SU-DHL-6 (cell line): ENCODE measurements at regions not wholly inside any gene's neighbourhood (a gene's known extent, or its start where the extent isn't known, plus 50 kb on each side); places are given as distances from the start of the nearest gene placed in this dataset.

Experiments used
- H2AFZ ChIP-seq: fragments of 200-600 bp; sonication (generic); 2 replicates; pipeline ENCODE4 v1.6.1; 2014; ENCODE audit warnings: low read depth, mild to moderate bottlenecking, moderate library complexity, mixed read lengths, antibody characterized with exemption, low read length; ENCODE audit not compliant: severe bottlenecking
- H3F3A ChIP-seq: fragments of 200-600 bp; shearing (Covaris generic); 2 replicates; pipeline ENCODE4 v1.6.0; 2016; ENCODE audit warnings: antibody characterized with exemption, mild to moderate bottlenecking; ENCODE audit not compliant: insufficient read depth
- H3K27ac ChIP-seq: fragments of 200-600 bp; sonication (generic); 2 replicates; pipeline ENCODE4 v1.5.1; 2016; ENCODE audit warnings: low read depth, mild to moderate bottlenecking, low read length, moderate library complexity, mixed read lengths
- H3K27me3 ChIP-seq: fragments of 200-600 bp; sonication (generic), shearing (Covaris generic); 2 replicates; pipeline ENCODE4 v1.6.0; 2014; ENCODE audit warnings: mild to moderate bottlenecking, low read length
- H3K36me3 ChIP-seq: fragments of 200-600 bp; sonication (generic); 2 replicates; pipeline ENCODE4 v1.6.1; 2014; ENCODE audit warnings: mild to moderate bottlenecking, low read length, mixed read lengths
- H3K4me2 ChIP-seq: fragments of 300-600, 200-600 bp; shearing (Covaris generic), sonication (generic); 2 replicates; pipeline ENCODE4 v1.6.0; 2014; ENCODE audit warnings: low read length, low read depth, mild to moderate bottlenecking; ENCODE audit not compliant: poor library complexity, severe bottlenecking
- H3K4me3 ChIP-seq: fragments of 200-600 bp; sonication (generic); 2 replicates; pipeline ENCODE4 v1.5.1; 2014; ENCODE audit warnings: antibody characterized with exemption, low read length, mild to moderate bottlenecking, mixed read lengths; ENCODE audit not compliant: insufficient read depth, poor library complexity, severe bottlenecking
- H3K79me2 ChIP-seq: fragments of 200-600 bp; sonication (generic); 2 replicates; pipeline ENCODE4 v1.6.1; 2014; ENCODE audit warnings: mild to moderate bottlenecking, low read length, moderate library complexity; ENCODE audit not compliant: insufficient read depth
- H3K9ac ChIP-seq: fragments of 200-600 bp; sonication (generic); 2 replicates; pipeline ENCODE4 v1.7.0; 2014; ENCODE audit warnings: mild to moderate bottlenecking, low read length
- H3K9me2 ChIP-seq: fragments of 200-600 bp; sonication (generic); replicated peaks from 2 replicates; pipeline ENCODE4 v1.6.1; 2014; ENCODE audit warnings: low read length; ENCODE audit not compliant: insufficient read depth
- H3K9me3 ChIP-seq: fragments of 200-600 bp; sonication (generic); 2 replicates; pipeline ENCODE4 v1.6.1; 2014; ENCODE audit warnings: low read length, mixed read lengths; ENCODE audit not compliant: insufficient read depth
- H4K20me1 ChIP-seq: fragments of 200-600 bp; sonication (generic); 2 replicates; pipeline ENCODE4 v1.6.1; 2014; ENCODE audit warnings: low read depth, mild to moderate bottlenecking, antibody characterized with exemption, low read length, moderate library complexity, mixed read lengths
- CTCF ChIP-seq: fragments of 200-600 bp; sonication (generic); IDR thresholded peaks from one replicate; pipeline ENCODE4 v1.5.1; 2017; ENCODE audit warnings: antibody characterized with exemption, mild to moderate bottlenecking, low read length, moderate library complexity; ENCODE audit not compliant: insufficient read depth, poor library complexity, severe bottlenecking
- EZH2phosphoT487 ChIP-seq: fragments of 200-600 bp; sonication (generic), shearing (Covaris generic); conservative IDR thresholded peaks from 2 replicates; pipeline ENCODE4 v1.6.1; 2018; ENCODE audit warnings: mild to moderate bottlenecking, antibody characterized with exemption, low read length, moderate library complexity, mixed read lengths

- Histone ChIP-seq H3K36me3 (no peaks in the 10 kb centered on the region), H2AFZ (no peak overlapping the region), H3K27me3 (no peaks in the 10 kb centered on the region), H3K27ac (no peak overlapping the region), H3K9me3 (no peaks in the 10 kb centered on the region), H3K9me2 (no peaks in the 10 kb centered on the region), H3K79me2 (no peaks in the 10 kb centered on the region), H3K4me3 (no peak overlapping the region), H3K4me2 (no peak overlapping the region), H4K20me1 (no peaks in the 10 kb centered on the region), H3F3A (no peaks in the 10 kb centered on the region), H3K9ac (no peak overlapping the region)
- TF ChIP-seq EZH2phosphoT487 (no peak), CTCF (no peak)
Observed at GRCh38 chr5:10031817-10032216, 217.9 kb downstream of the ATPSCKMT start.

- no peak overlapping the region for H3K9ac ChIP-seq
- no peak overlapping the region for H2AFZ ChIP-seq
- no peaks in the 10 kb centered on the region for H3K27me3 ChIP-seq
- H3K36me3 ChIP-seq, result no peaks in the 10 kb centered on the region
- no peaks in the 10 kb centered on the region for H3K9me2 ChIP-seq
- no peak overlapping the region for H3K4me2 ChIP-seq
- no peak for TF ChIP-seq EZH2phosphoT487
- TF ChIP-seq CTCF, result no peak
- H3K9me3 ChIP-seq, result no peaks in the 10 kb centered on the region
- no peak overlapping the region for H3K4me3 ChIP-seq
- H3K27ac ChIP-seq, result no peak overlapping the region
- H3F3A ChIP-seq, result no peaks in the 10 kb centered on the region
- H3K79me2 ChIP-seq, result no peaks in the 10 kb centered on the region
- no peaks in the 10 kb centered on the region for H4K20me1 ChIP-seq
Observed at GRCh38 chr5:10030219-10030831, 219.4 kb downstream of the ATPSCKMT start.

GRCh38 chr5:10023494-10023893 is 226.2 kb downstream of the ATPSCKMT start:
- no peak overlapping the region for H3K4me3 ChIP-seq
- no peaks in the 10 kb centered on the region for H3K9me2 ChIP-seq
- no peaks in the 10 kb centered on the region for H3K79me2 ChIP-seq
- TF ChIP-seq EZH2phosphoT487, result no peak
- TF ChIP-seq CTCF, result no peak
- H3K27me3 ChIP-seq, result no peaks in the 10 kb centered on the region
- H3K9ac ChIP-seq, result no peak overlapping the region
- no peaks in the 10 kb centered on the region for H4K20me1 ChIP-seq
- no peaks in the 10 kb centered on the region for H3K36me3 ChIP-seq
- H3K4me2 ChIP-seq, result no peak overlapping the region
- no peaks in the 10 kb centered on the region for H3F3A ChIP-seq
- H3K27ac ChIP-seq, result no peak overlapping the region
- H2AFZ ChIP-seq, result no peak overlapping the region
- H3K9me3 ChIP-seq, result no peaks in the 10 kb centered on the region
